NCI-H510A (cell line): ENCODE measurements at regions not wholly inside any gene's neighbourhood (a gene's known extent, or its start where the extent isn't known, plus 50 kb on each side); places are given as distances from the start of the nearest gene placed in this dataset.

Experiments used
- DNase-seq: peaks from one replicate; lab custom pipeline; 2025; lab: John Stamatoyannopoulos, UW

- DNase-seq, result no peak
Observed at GRCh38 chr17:69605571-69605970, 191.1 kb downstream of the MAP2K6 start.

GRCh38 chr17:69606142-69606800, 191.8 kb downstream of the MAP2K6 start:
- no peak for DNase-seq

GRCh38 chr17:69607162-69607834, 192.8 kb downstream of the MAP2K6 start:
- DNase-seq, result peak; percentile 84

- DNase-seq, result no peak
Observed at GRCh38 chr17:69608141-69608540, 193.6 kb downstream of the MAP2K6 start.

DNA sequence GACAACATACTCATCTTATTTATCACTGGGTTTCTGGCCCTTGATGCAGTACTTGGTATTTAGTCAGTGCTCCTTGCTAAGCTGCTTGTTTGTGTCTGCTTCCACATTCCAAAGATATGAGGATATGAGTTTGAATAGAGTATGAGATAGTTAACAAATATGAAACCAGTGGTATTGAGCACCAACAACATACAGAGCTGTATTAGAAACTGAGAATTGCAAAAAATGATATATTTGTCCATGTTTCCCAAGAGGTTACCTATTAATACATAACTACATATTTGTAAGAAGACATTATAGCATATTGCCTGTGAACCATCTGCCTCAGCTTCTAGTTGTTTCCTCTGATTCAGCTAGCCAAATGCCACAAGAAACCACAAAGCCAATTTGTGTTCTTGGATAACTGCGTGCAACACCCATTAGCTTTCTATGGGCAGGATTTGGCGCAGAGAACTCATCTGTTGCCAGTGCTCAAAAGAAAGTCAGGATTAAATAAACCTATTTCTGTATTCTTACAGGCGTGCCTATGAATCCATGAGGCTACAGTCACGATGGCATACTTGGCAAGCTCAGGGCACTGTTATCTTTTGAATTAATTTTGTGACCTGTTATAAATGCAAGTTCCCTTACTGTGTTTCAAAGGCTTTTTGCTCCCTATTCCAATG, 194.4 kb downstream of the MAP2K6 start:
- DNase-seq, result no peak

- no peak for DNase-seq
Observed at GRCh38 chr17:69609473-69610305, 195.2 kb downstream of the MAP2K6 start.

DNA sequence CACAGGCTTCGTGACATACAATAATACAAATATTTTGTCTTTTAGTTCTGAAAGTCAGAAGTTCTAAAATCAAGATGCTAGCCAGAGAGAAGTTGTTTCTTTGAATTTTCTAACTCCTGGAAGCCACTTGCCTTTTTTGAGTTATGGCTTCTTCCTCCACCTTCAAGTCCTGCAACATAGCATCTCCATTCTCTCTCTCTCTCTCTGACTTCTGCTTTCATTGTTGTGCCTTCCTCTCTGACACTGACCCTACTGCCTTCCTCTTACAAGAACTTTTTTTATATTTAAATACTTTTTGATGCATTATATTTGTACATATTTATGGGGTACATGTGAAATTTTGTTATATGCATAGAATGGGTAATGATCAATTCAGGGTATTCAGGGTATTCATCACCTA, 205.9 kb downstream of the MAP2K6 start:
- DNase-seq, result no peak

DNA sequence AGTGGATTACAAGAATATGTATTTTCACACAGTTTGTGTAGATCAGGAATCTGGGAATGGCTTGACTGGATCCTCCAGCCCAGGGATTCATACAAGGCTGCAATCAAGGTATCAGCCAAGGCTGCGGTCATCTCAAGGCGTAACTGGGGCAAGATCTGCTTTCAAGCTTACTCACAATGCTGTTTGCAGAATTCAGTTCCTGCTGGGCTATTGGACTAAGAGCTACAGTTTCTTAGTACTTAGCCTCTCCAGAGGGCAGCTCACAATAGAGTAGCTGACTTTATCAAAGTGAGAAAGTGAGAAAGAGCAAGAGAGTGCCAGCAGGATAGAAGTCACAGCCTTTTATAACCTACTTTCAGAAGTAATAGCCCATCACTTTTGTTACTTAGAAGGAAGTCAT, 211.0 kb downstream of the MAP2K6 start:
- DNase-seq, result no peak

GRCh38 chr17:69630056-69630635, 215.6 kb downstream of the MAP2K6 start:
- DNase-seq, result no peak

GRCh38 chr17:69634844-69635243, 220.3 kb downstream of the MAP2K6 start:
- no peak for DNase-seq

GRCh38 chr17:69637446-69638156, 223.1 kb downstream of the MAP2K6 start:
- DNase-seq, result no peak

- DNase-seq, result no peak
Observed at GRCh38 chr17:69639096-69639495, 224.6 kb downstream of the MAP2K6 start.

DNA sequence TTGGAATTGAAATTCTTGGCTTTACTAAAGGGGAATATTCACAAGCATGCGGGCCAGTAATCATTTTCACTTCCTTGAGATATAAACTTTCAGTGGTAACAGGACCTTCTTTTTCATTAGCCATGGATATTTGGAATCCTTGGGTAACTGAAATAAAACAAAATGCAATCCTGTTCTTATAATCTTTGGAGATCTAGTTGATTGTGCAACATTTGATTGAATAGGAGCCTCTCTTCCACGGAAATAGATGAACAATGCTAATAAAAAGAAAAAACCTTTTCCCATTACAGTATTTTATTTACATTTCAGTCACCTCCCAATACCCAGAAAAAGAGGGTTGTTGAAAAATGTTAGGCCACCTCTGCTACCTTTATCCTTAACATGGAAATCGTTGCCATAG, 225.6 kb downstream of the MAP2K6 start:
- no peak for DNase-seq

DNA sequence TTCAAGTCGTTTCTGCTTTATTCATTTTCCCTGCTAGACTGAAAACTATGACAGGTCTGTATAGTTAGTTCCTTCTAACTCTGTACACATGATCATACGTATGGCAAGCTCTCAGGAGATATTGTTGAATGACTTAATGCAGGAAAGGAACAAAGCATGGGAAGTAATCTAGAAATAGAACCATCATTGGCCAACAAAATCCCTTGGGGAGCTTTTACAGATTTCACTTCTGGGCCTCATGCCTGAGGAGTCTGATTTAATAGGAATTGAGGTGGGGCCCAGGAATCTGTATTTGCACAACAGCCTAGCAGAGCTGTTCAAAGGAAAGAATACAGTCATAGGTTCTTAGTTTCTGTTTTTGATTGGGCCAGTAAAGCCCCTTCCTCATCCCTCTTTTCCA, 229.2 kb downstream of the MAP2K6 start:
- DNase-seq, result no peak

GRCh38 chr17:69646729-69647128, 232.2 kb downstream of the MAP2K6 start:
- no peak for DNase-seq

- DNase-seq, result no peak
Observed at GRCh38 chr17:69650881-69651280, 236.4 kb downstream of the MAP2K6 start.

DNA sequence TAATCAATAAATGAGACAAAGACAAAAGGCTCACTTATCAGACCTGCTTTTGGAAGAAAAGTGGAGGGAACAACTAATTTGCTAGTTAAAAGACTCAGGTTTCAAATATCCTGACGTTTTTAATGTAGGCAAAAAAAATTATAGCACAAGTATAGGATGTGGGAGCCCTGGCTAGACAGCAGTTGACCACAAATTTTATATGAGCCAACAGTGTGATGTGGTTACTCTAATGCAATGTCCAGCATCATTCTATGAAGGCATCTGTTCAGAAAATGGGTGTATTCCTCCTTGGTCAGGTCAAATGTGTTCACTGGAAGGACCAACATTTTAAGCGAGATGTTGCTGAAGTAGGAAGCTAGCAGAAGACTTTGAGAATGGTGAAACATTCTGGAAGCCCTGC, 237.4 kb downstream of the MAP2K6 start:
- no peak for DNase-seq

GRCh38 chr17:69654981-69655855, 240.7 kb downstream of the MAP2K6 start:
- DNase-seq, result no peak

GRCh38 chr17:69655902-69656301, 241.4 kb downstream of the MAP2K6 start:
- no peak for DNase-seq

DNA sequence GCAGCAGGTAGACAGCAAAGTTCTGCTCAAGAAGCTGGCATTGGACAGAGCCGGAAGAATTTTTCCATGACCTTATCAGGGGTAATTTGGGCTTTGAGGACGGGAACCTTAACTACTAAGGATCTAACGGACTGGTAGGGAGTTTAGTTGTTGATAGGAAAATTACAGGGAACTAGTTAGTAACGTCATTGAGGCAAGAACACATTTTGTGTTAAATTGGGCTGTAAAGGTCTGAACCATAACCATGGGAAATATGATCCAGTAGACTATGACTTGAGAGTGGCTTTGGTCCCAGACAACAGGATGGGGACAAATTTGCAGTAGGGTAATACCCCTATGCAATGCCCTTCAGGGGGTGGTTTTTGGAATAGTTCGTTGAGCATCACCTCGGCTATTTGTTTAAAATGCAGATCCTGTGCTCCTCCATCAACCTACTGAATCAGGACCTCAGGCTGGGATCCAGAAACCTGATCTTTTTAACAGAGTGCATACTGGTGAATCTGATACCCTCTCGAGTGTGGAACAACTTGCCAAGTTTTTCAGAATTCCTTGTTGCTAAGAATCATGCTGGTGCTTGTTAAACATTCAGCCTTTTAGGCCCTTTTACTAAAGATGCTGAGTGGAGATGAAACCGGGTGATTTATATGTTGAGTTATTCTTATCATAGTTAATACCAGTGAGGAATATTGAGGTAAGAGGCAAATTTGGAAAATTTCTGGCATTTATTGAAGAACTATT, 255.1 kb downstream of the MAP2K6 start:
- no peak for DNase-seq
